HG03103 (cell line): ENCODE measurements at regions not wholly inside any gene's neighbourhood (a gene's known extent, or its start where the extent isn't known, plus 50 kb on each side); places are given as distances from the start of the nearest gene placed in this dataset.
"Not testable (repeated sequence)": the region's sequence is repeated elsewhere in the genome, so short reads cannot be mapped to it uniquely, and the experiment has no call there.

Experiments used
- ATAC-seq: cut with Tn5 transposase; IDR thresholded peaks from one replicate; pipeline ENCODE4 v1.9.1; 2021; ENCODE audit warnings: low read depth; ENCODE audit not compliant: unreplicated experiment

DNA sequence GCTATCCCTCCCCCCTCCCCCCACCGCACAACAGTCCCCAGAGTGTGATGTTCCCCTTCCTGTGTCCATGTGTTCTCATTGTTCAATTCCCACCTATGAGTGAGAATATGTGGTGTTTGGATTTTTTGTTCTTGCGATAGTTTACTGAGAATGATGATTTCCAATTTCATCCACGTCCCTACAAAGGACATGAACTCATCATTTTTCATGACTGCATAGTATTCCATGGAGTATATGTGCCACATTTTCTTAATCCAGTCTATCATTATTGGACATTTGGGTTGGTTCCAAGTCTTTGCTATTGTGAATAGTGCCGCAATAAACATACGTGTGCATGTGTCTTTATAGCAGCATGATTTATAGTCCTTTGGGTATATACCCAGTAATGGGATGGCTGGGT lies 342.0 kb upstream of the KIAA1217 start:
- ATAC-seq = not testable (repeated sequence)

DNA sequence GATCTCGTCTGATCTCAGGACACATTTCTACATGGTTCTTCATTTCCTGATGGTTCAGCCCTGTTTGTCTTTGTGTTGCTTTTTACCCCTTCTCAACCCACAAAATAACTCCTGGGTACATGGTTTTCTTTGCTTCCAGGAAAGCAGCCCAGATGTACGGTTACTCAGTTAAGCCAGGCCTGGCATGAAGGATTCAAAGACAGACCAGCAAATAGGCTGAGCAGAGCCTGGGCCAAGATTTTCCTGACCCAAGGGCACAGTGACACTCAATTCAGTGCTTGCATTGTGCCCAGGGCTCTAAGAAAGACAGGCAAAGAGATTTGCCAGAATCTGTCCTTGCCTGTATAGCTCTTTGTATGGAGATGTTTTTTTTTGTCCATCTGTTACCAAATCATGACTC lies 340.8 kb upstream of the KIAA1217 start:
- ATAC-seq = no peak

DNA sequence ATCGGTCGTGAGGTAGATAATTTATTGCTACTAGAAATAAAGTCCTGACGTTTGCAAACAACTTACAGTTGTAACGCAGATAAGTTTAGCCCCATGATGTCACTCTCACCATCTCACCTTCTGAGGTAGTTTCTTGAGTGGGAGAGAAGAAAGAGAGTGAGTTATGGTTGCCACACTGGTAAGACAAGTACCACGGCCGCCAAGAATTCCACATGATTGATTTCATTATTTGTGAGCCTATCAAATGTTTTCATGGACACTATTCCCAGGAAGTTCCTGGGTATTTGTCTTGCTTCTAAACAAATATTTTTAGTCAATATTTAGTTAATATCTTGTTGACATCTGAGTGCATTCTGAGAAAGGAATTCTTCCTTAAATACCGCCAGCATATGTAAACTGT lies 339.4 kb upstream of the KIAA1217 start:
- no peak for ATAC-seq

DNA sequence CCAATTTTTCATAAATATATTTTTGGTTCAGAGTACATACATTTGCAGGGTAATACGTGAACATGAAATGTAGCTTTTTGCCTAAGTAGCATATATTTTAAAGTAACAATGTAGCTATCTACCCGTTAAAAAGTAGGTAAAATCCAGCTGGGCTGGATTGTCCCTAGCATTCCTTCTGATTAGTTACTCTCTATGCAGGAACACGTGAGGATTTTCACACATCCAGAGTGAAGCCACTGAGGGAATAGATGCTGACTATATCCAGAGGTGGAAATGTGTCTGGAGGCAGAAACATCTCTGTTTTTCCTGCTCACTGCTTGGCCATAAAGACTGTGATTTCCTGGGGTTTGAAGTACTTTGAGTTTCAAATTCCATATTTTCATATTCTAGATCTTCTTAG lies 338.9 kb upstream of the KIAA1217 start:
- no peak for ATAC-seq

DNA sequence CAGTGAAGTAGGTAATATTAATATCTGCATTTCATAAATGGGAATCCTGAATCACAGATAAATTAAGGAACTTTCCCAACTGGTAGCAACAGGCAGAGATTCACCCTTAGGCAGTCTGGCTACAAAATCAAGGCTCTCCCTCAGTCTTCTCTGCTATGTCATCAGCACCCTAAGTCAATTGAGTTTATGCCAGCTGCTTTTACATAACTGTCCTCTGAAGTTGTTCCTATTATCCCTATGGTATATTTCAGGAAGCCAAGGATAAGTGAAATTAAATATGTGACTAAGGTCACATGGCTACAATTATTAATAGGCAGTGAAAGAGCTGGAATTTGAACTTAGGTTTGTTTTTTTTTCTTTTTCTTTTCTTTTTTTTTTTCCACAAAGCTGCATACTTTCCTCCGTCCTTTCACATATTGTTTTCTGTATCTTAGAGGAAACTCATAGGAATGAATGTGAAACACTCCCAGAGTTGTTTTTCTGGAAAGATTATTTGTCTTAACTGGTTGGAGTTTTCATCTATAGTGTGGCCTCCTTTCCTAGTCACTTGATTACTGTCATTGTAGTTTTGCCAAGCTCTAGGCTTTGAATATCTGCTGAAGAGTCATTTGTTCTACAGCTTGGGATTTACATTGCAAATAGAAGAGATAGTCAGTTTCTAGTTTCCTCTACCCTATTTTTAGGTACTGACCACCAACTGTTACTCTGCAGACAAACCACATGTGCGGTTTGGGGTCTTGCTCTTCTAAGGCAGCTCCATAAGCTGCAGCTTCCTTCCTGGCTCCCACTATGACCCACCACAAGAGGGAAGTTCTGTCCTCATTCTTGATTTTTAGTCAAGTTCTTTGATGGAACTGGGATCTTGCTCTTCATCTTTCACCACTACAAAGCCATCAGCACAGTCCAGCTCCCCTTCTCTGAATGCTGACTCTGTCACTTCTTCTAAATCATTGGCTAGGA lies 338.0 kb upstream of the KIAA1217 start:
- no peak for ATAC-seq

DNA sequence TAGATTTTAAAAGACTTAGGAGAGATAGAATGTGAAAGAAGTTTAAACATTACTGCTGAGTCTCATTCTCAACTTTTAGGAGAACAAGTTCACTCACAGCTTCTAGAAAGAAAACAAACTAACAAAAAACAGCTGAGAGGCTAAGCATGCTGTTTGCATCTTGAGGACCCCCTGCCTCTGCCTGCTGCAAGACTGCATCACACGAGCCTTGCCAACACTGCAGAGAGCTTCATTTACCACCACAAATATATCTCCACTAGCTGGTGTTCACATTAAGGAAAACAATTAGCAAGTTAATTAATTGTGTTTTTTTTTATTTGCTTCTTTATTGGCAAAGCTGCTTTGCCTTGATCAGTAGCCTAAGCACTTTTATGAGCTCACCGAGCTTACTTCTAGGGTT lies 336.6 kb upstream of the KIAA1217 start:
- no peak for ATAC-seq

DNA sequence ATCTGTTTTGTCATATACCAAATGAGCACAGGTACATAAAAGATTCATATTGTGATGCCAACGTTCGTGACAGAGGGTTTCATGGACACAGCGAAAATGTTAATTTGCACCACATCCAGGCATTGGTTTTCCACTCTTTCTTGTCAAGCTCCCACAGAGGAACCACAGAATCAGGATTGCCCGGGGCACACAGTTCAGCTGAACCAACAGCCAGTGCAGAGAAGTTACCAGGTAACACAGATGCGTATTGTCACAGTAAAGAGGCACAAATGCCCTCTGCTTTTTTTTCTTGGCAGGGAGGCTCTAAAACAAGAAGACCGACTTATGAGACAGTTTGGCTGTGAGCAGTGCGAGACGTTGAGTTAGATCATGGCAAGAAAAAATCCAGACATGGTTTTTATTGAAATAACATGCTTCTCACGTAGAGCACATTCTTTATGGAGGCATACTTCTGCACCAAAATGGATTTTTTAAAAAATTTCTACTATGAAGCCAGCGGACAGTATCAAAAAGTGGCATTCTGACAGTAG lies 331.1 kb upstream of the KIAA1217 start:
- ATAC-seq = no peak

DNA sequence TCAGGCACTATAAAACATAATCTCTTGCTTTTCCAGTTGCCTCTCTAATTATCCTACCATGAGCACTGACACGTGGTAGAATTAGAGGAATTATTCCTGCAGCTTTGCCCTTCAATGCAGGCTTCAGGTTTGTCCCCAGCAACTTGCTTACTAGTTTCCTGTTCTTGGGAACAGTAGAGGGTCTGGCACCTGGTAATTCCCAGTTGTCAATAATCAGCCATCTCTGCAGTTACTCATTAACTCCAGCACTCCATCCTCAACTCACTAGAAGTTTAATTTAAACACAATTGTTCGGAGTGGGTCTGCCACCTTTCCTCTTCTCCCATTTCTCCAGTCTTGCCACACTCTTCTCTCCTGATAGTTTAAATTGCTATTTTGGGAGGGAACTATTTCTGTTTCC lies 324.3 kb upstream of the KIAA1217 start:
- ATAC-seq = no peak

DNA sequence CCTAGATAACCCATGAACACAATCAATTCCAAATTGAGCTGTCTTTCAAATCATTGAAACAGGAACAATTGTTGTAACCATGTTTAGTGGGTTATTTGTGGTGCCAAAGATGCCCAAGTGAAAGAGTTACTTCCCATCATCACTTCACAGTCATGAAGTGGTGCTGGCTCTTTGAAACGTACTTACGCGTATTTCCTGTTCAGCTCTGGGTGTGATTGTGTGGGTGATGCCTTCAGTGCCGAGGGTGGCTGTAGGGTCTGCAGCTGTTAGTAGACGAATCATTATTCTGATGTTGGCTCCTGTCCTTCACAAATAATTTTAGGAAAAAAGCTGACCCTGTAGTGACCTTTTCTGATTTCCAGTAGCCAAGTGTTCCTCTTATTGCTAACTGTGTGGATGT lies 323.1 kb upstream of the KIAA1217 start:
- no peak for ATAC-seq

DNA sequence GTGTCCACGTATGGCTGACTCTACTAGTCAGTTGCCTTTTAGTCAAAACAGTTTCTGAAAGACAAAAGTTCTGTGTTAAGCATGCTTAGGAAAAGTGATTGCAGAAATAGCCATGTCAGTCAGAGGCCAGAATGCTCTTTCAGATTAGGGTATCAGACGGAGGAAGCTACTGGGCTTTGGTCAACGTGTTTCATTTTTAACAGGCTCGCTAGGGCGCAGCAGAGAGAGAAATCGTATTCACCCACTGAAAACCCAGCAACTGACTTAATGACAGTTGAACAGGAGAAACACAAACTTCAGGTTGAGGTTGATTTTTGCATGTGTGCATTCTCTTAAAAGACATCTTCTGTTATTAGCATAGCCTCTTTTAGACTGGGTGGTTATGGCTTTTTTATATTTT lies 322.6 kb upstream of the KIAA1217 start:
- no peak for ATAC-seq

DNA sequence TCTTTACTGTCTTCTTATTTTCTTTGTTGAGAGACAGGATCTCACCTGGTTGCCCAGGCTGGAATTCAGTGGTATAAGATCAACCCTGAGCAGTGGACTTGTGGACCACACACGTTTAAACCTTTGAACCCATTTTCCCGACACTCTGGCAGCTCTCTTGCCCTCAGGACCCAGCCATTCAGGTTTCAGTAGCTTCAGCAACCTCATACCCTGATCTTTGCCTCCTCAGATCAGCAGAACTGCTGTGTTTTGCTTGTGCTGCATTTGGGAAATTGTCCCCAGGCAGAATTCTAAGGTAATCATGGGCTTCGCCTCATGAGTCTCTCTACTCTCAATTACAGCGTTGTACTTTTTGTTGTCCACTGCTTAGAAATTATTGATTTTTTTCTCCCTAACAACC lies 317.6 kb upstream of the KIAA1217 start:
- no peak for ATAC-seq

DNA sequence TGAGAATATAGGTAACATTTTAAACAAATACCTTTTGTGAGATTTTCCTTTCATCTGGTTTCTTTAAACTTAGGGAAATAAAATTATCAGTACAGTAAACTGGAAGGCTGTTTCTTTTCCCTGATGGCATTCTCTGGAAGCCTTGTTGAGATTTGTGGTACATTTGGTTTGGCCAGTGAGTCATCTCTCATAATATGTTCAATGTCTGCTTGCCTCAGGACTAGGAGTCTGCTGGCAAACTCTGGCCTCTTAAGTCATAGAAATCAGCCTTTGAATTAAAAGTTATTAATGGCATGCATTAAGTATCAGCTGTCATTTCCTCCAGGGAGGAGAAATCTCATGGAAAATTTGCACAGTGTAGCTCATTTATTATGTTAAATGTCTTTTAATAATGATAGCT lies 316.6 kb upstream of the KIAA1217 start:
- ATAC-seq = no peak

DNA sequence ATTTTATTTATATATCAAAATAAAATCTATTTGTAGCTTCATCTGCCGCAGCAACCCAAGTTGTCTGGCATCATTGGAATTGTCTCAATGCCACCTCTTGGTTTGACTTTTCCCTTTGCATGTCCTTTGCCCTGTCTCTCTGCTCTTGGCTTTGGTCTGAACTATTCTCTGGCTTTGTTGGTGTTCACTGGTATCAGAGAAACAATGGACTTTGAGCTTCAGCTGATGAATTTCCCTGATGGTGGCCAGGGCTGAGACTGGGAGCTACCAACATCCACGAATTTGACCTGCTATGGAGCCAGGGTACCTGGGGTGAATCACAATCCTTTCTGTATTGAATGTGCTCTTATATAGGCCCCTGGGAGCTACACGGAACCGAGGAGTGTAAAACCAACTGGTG lies 311.7 kb upstream of the KIAA1217 start:
- ATAC-seq = no peak

DNA sequence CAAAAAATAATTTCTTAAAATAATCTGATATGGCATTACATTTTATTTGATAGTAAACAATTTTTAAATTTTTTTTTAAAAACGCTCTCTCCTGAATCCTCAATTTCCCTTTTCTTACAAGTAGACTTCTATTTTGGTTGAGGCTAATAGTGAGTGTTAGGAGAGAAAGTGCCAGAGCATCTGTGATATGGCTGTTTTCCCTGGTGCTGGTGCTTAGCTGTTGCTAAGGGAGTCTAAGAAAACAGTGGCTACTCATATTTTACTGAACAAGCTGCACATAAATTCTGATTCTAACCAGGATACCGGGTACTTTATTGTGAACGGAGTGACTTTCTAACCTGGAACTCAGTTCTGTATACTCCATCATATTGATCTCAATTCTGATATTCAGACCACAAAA lies 311.1 kb upstream of the KIAA1217 start:
- ATAC-seq = no peak

DNA sequence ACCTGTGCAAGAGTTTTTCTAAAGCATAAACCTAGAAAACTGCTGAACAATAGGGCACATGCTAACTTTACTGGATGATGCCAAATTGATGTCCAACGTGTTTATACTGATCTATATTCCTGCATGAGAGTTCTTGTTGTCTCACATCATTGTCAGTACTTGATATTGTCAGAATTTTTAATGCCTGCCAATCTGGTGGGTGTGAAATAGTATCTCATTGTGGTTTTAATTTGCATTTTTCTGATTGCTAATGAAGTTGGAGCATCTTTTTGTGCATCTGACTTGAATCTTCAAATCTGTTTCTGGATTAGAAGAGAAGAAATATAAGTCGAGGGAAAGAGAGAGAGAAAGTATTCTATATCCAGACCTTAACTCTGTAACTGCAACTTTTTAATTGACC lies 309.8 kb upstream of the KIAA1217 start:
- ATAC-seq = no peak

DNA sequence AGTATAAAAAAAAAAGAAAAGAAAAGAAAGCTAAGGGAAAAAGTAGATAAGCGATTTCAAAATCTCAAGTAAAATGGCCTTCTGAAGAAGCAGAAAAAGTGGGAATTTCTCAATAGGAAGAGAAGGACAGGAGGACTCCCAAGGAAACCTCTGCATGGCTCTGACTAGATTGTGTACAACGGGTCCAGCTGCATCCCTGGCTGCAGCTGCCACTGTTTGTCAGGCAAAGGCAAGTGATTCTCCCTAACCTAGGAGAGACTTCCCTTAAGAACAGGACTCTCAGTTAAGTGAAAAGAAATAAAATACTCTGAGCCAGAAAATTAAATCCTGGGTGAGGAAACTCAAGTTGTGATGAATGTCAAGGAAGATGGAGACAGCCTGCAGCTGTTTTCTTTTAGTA lies 298.6 kb upstream of the KIAA1217 start:
- no peak for ATAC-seq

DNA sequence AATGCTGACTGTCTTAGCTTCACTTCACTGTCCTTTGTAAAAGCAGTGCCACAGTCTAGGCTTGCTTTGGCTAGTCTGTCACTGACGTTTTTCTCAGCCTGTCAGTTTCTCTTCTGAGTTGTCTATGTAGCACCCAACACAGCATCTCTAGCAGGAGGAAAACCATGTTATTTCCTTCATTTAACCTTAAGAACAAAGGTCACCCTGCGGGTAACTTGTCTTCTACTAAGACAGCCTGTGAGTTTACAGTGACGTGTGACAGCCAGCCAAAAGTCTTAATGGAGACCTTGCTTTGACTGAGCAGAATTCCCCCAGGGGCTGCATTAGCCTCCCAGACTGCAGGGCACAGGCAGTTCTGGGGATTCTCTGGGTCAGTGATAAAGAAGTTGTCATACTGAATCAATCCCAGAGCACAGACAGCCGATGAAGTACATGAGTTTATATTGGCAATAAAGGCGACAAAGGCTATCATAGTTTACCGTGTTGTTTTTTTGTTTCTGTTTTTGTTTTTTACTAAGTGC lies 296.0 kb upstream of the KIAA1217 start:
- ATAC-seq = no peak

DNA sequence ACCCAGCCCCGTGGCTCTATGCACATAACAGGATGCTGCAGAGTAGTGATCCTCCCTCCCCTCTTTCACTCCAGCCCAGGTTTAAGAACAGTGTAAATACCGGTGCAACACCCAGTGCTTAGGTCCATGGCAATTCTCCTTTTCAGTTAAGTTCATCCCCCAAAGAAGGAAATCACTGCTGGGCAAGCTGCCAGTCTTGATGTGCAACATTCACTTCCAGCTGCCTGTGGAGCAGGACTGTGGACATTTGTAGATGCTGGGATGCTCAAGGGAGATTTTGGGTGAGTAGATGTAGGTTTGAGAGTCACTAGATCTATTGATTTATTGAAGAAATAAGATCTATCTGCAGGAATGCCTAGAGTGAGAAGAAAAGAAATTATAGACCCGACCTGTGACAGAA lies 294.3 kb upstream of the KIAA1217 start:
- ATAC-seq = no peak

DNA sequence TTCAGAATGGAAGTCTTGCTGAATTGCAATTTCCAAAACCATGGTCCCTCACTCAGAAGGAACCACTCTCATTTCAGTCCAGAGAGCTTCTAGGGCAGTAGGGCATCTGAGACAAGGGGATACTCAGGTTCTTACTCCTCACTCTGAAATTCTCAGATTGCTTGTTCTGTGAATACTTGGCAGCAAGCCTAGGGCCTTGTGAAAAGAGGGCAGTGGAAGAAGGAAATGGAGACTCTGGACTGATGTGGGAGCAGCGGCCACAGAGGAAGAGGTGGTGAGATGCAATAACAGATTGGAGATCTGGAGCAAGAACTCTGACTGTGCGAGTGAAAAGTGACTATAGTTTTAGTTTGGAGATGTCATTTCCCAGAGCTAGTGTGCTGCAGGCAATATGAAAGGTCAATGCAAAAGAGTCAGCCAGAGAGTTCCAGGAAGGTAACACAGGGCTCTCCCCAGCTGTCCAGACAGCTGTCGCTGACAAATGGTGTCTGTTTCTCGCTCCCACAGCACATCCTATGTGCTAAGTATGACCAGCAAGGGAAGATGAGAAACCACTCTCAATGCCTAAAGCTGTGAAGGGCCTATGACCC lies 291.6 kb upstream of the KIAA1217 start:
- no peak for ATAC-seq

DNA sequence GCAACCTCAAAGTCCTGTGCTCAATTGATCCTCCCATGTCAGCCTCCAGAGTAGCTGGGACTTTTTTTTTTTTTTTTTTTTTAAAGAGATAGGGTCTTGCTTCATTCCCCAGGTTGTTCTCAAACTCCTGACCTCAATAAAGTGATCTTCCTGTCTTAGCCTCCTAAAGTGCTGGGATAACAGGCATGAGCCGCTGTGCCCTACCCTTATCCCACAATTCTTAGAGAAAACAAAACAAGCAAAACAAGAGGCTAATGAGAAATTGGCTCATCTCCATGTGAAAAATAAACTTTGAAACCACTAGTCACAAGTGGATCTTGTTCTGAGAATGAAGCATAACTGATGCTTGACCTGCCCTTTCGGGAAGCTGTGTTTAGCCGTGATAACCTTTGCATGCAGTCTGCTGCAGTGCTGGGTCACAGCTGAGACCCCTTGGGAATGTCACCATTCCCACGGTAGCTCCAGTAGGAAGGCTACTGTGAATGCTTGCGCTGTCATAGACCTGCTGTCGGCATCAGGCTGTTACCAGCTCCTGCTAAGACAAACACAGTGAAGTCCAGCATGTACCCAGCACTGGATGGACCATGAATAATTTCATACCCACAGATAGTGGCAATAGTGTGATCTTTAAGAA lies 290.7 kb upstream of the KIAA1217 start:
- ATAC-seq = no peak

DNA sequence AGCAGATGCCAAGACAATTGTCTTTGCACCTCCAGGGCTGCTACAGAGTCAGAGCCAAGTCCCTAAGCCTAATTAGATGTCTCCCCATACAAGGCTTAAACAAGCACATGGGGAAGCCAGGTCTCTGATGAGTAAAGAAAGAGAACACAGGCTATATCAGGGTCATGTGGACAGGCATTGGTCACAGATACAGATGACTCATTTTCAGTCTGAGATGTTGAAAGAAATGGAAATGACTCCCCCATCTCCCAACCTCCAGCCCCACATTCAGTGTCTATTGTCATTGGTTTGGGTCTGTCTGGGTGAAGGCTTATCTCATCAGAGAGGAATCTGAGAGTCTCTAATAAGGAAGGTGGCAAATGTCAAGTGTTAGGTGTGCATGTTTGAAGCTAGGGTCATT lies 290.1 kb upstream of the KIAA1217 start:
- no peak for ATAC-seq
